Hematopoietic multipotent progenitor cell treated with erythropoietin and hydrocortisone succinate and interleukin-3 and kit ligand, for 4 days (in vitro differentiated cells): ENCODE measurements at regions not wholly inside any gene's neighbourhood (a gene's known extent, or its start where the extent isn't known, plus 50 kb on each side); places are given as distances from the start of the nearest gene placed in this dataset.
A peak's percentile ranks its signal among the peaks of the same experiment; 100 is the strongest.
"Not testable (repeated sequence)": the region's sequence is repeated elsewhere in the genome, so short reads cannot be mapped to it uniquely, and the experiment has no call there.

Experiments used
- DNase-seq: peaks from one replicate; pipeline ENCODE4 v3.0.0-alpha.2; 2015

- DNase-seq = no peak
Observed at GRCh38 chr11:97611345-97611744, 1221.5 kb downstream of the JRKL start.

- no peak for DNase-seq
Observed at GRCh38 chr11:97614606-97615005, 1224.8 kb downstream of the JRKL start.

GRCh38 chr11:97615546-97615945 lies 1225.7 kb downstream of the JRKL start:
- no peak for DNase-seq

- DNase-seq = no peak
Observed at GRCh38 chr11:97617031-97617430, 1227.2 kb downstream of the JRKL start.

- no peak for DNase-seq
Observed at GRCh38 chr11:97620007-97620406, 1230.2 kb downstream of the JRKL start.

- no peak for DNase-seq
Observed at GRCh38 chr11:97621282-97621681, 1231.5 kb downstream of the JRKL start.

GRCh38 chr11:97622795-97623194 lies 1233.0 kb downstream of the JRKL start:
- no peak for DNase-seq

GRCh38 chr11:97636741-97637140 lies 1246.9 kb downstream of the JRKL start:
- not testable (repeated sequence) for DNase-seq

GRCh38 chr11:97637701-97638100 lies 1247.9 kb downstream of the JRKL start:
- no peak for DNase-seq

- peak; percentile 12 for DNase-seq
Observed at GRCh38 chr11:97638641-97639224, 1248.9 kb downstream of the JRKL start.

GRCh38 chr11:97641988-97642387 lies 1252.2 kb downstream of the JRKL start:
- no peak for DNase-seq

GRCh38 chr11:97645736-97646135 lies 1255.9 kb downstream of the JRKL start:
- DNase-seq = no peak

- DNase-seq = no peak
Observed at GRCh38 chr11:97656356-97656755, 1266.5 kb downstream of the JRKL start.

GRCh38 chr11:97657852-97658251 lies 1268.0 kb downstream of the JRKL start:
- DNase-seq = no peak

GRCh38 chr11:97667057-97667456 lies 1277.2 kb downstream of the JRKL start:
- no peak for DNase-seq

- peak; percentile 75 for DNase-seq
Observed at GRCh38 chr11:97683733-97684132, 1293.9 kb downstream of the JRKL start.

GRCh38 chr11:97684486-97685439 lies 1295.0 kb downstream of the JRKL start:
- no peak for DNase-seq

- DNase-seq = no peak
Observed at GRCh38 chr11:97685695-97686094, 1295.9 kb downstream of the JRKL start.

GRCh38 chr11:97687111-97687510 lies 1297.3 kb downstream of the JRKL start:
- no peak for DNase-seq

- no peak for DNase-seq
Observed at GRCh38 chr11:97691061-97691460, 1301.2 kb downstream of the JRKL start.

- peak; percentile 50 for DNase-seq
Observed at GRCh38 chr11:97702951-97703350, 1313.1 kb downstream of the JRKL start.

- DNase-seq = no peak
Observed at GRCh38 chr11:97703851-97704250, 1314.0 kb downstream of the JRKL start.

GRCh38 chr11:97705441-97705840 lies 1315.3 kb upstream of the CNTN5 start:
- peak; percentile 30 for DNase-seq

GRCh38 chr11:97717922-97718321 lies 1302.8 kb upstream of the CNTN5 start:
- no peak for DNase-seq
